Mesendoderm (in vitro differentiated cells): ENCODE measurements at regions not wholly inside any gene's neighbourhood (a gene's known extent, or its start where the extent isn't known, plus 50 kb on each side); places are given as distances from the start of the nearest gene placed in this dataset.

Source experiments
- DNase-seq: peaks from one replicate; pipeline ENCODE4 v3.0.0; 2013
- H2AK5ac ChIP-seq: 2 replicates; pipeline ENCODE4 v1.6.1; 2013; ENCODE audit warnings: low read length, inconsistent platforms
- H2BK120ac ChIP-seq: 2 replicates; pipeline ENCODE4 v1.6.1; 2013; ENCODE audit warnings: low read depth, mild to moderate bottlenecking, low read length, moderate library complexity, mixed read lengths
- H2BK15ac ChIP-seq: replicated peaks from 2 replicates; pipeline ENCODE4 v1.6.1; 2013; ENCODE audit warnings: low read depth, mild to moderate bottlenecking, moderate library complexity
- H2BK5ac ChIP-seq: 2 replicates; pipeline ENCODE4 v1.6.1; 2013; ENCODE audit warnings: low read length, inconsistent platforms
- H3K18ac ChIP-seq: 2 replicates; pipeline ENCODE4 v1.6.1; 2013; ENCODE audit warnings: mild to moderate bottlenecking, low read length, mixed read lengths
- H3K23ac ChIP-seq: one replicate; pipeline ENCODE4 v1.6.1; 2013; ENCODE audit warnings: low read length
- H3K27ac ChIP-seq: 2 replicates; pipeline ENCODE4 v1.5.1; 2013; ENCODE audit warnings: low read depth, mild to moderate bottlenecking, inconsistent platforms, low read length, moderate library complexity
- H3K27me3 ChIP-seq: 2 replicates; pipeline ENCODE4 v1.6.1; 2013; ENCODE audit warnings: low read length, control low read depth, mild to moderate bottlenecking, inconsistent platforms; ENCODE audit not compliant: insufficient read depth, poor library complexity
- H3K36me3 ChIP-seq: 2 replicates; pipeline ENCODE4 v1.6.1; 2013; ENCODE audit warnings: low read length, inconsistent platforms; ENCODE audit not compliant: control insufficient read depth, insufficient read depth
- H3K4ac ChIP-seq: one replicate; pipeline ENCODE4 v1.6.1; 2013; ENCODE audit warnings: low read depth, mild to moderate bottlenecking, low read length, moderate library complexity
- H3K4me1 ChIP-seq: 2 replicates; pipeline ENCODE4 v1.6.1; 2013; ENCODE audit warnings: low read depth, low read length, inconsistent platforms; ENCODE audit not compliant: control insufficient read depth
- H3K4me2 ChIP-seq: 2 replicates; pipeline ENCODE4 v1.6.1; 2013; ENCODE audit warnings: low read length
- H3K4me3 ChIP-seq: 2 replicates; pipeline ENCODE4 v1.5.1; 2013; ENCODE audit warnings: mild to moderate bottlenecking, low read length
- H3K56ac ChIP-seq: one replicate; pipeline ENCODE4 v1.6.1; 2013; ENCODE audit warnings: low read length
- H3K79me1 ChIP-seq: 2 replicates; pipeline ENCODE4 v1.6.1; 2013; ENCODE audit warnings: low read length, inconsistent platforms
- H3K79me2 ChIP-seq: 2 replicates; pipeline ENCODE4 v1.6.1; 2013; ENCODE audit warnings: mild to moderate bottlenecking, low read length; ENCODE audit not compliant: control insufficient read depth, insufficient read depth
- H3K9ac ChIP-seq: 2 replicates; pipeline ENCODE4 v1.6.1; 2013; ENCODE audit warnings: low read length, inconsistent platforms
- H4K5ac ChIP-seq: one replicate; pipeline ENCODE4 v1.6.1; 2013; ENCODE audit warnings: low read length
- H4K8ac ChIP-seq: one replicate; pipeline ENCODE4 v1.6.1; 2013; ENCODE audit warnings: low read depth, mild to moderate bottlenecking, control low read depth, low read length, moderate library complexity
- WGBS: extraction: QIAGEN DNeasy Blood & Tissue Kit; methylation state at CpG from one replicate; pipeline ENCODE4 v1.1.7; 2013; ENCODE audit warnings: low lambda C conversion rate, missing lambda C conversion rate; ENCODE audit not compliant: insufficient coverage; ENCODE audit errors: extremely low coverage; 5-methylcytosine and 5-hydroxymethylcytosine counted together

DNA sequence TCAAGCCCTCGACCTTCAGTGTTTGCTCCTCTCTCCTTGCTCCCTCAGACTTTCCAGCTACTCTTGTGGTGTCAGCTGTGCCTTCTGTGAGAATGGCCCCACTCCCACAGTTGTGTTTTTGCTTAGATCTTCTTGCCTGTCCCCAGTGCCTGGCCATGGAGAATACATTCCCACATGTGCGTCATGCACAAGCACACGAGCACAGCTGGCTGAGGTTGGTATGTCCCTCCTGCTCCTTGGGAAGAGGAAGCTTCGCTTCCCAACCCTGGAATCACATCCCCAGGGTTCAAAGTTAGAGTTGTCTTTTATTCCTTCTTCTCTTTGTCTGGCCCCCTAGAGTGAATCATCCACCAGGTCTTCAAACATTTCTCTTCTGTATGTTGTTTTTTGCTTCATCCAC lies 518.6 kb downstream of the CCDC171 start:
- Histone ChIP-seq H2AK5ac (no peak overlapping the region), H3K18ac (no peak overlapping the region), H3K79me2 (no peaks in the 10 kb centered on the region), H3K27ac (no peak overlapping the region), H2BK5ac (no peak overlapping the region), H4K8ac (no peak overlapping the region), H3K4me2 (no peak overlapping the region), H2BK15ac (no peak overlapping the region), H3K56ac (no peak overlapping the region), H3K4me1 (no peaks in the 10 kb centered on the region), H3K79me1 (no peaks in the 10 kb centered on the region), H3K4ac (no peak overlapping the region), H3K27me3 (no peaks in the 10 kb centered on the region), H3K9ac (no peak overlapping the region), H3K4me3 (no peak overlapping the region), H3K23ac (no peak overlapping the region), H3K36me3 (no peaks in the 10 kb centered on the region), H4K5ac (no peak overlapping the region), H2BK120ac (no peak overlapping the region)
- no peak for DNase-seq
- WGBS = no CpG with 5 or more reads among the region's 4 CpGs

- H4K5ac ChIP-seq = no peak overlapping the region
- H3K18ac ChIP-seq = no peak overlapping the region
- H3K23ac ChIP-seq = no peak overlapping the region
- H3K27ac ChIP-seq = no peak overlapping the region
- no peak overlapping the region for H3K56ac ChIP-seq
- no peak overlapping the region for H4K8ac ChIP-seq
- H3K4me1 ChIP-seq = no peaks in the 10 kb centered on the region
- no peak overlapping the region for H3K4ac ChIP-seq
- no peaks in the 10 kb centered on the region for H3K36me3 ChIP-seq
- no peak overlapping the region for H2AK5ac ChIP-seq
- H3K79me2 ChIP-seq = no peaks in the 10 kb centered on the region
- DNase-seq = no peak
- no peak overlapping the region for H3K9ac ChIP-seq
- no peak overlapping the region for H3K4me3 ChIP-seq
- H2BK5ac ChIP-seq = no peak overlapping the region
- H3K27me3 ChIP-seq = no peaks in the 10 kb centered on the region
- H2BK15ac ChIP-seq = no peak overlapping the region
- no CpG with 5 or more reads among the region's 2 CpGs for WGBS
- H2BK120ac ChIP-seq = no peak overlapping the region
- H3K79me1 ChIP-seq = no peaks in the 10 kb centered on the region
- no peak overlapping the region for H3K4me2 ChIP-seq
Observed at GRCh38 chr9:16074963-16075362, 522.1 kb downstream of the CCDC171 start.

GRCh38 chr9:16075696-16076095 lies 522.9 kb downstream of the CCDC171 start:
- H3K36me3 ChIP-seq = no peaks in the 10 kb centered on the region
- no peak overlapping the region for H3K23ac ChIP-seq
- H3K79me2 ChIP-seq = no peaks in the 10 kb centered on the region
- no peak overlapping the region for H2BK120ac ChIP-seq
- H3K4me3 ChIP-seq = no peak overlapping the region
- no peak overlapping the region for H3K4ac ChIP-seq
- no CpG with 5 or more reads among the region's 1 CpG for WGBS
- DNase-seq = no peak
- no peak overlapping the region for H2BK15ac ChIP-seq
- H2AK5ac ChIP-seq = no peak overlapping the region
- H3K27ac ChIP-seq = no peak overlapping the region
- H3K4me1 ChIP-seq = no peaks in the 10 kb centered on the region
- H4K8ac ChIP-seq = no peak overlapping the region
- H3K27me3 ChIP-seq = no peaks in the 10 kb centered on the region
- no peak overlapping the region for H3K4me2 ChIP-seq
- no peak overlapping the region for H3K56ac ChIP-seq
- H4K5ac ChIP-seq = no peak overlapping the region
- no peak overlapping the region for H2BK5ac ChIP-seq
- no peak overlapping the region for H3K18ac ChIP-seq
- H3K79me1 ChIP-seq = no peaks in the 10 kb centered on the region
- no peak overlapping the region for H3K9ac ChIP-seq

DNA sequence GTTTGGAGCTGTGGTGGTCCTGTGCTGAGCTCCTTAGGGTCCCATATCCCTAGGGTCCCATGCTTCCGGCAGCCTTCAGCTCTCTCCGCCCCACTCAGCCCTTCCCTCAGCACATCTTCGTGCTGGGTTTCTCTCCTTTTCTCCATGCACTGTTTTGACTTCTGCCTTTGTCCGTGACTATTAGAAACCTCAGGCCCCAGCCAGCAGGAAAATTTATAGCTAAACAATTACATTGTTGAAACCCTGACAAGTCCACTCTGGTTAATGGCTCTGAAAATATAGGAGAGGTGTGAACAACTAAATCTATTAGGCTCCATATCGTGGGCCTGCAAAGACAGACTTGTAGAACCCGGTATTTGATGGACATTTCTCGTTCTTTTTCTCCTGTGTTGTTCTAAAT lies 523.7 kb downstream of the CCDC171 start:
- no peak overlapping the region for H3K4ac ChIP-seq
- no peak overlapping the region for H3K23ac ChIP-seq
- WGBS = no CpG with 5 or more reads among the region's 7 CpGs
- no peak overlapping the region for H2AK5ac ChIP-seq
- H3K27ac ChIP-seq = no peak overlapping the region
- H3K36me3 ChIP-seq = no peaks in the 10 kb centered on the region
- no peak overlapping the region for H3K56ac ChIP-seq
- H4K5ac ChIP-seq = no peak overlapping the region
- H3K18ac ChIP-seq = no peak overlapping the region
- H3K27me3 ChIP-seq = no peaks in the 10 kb centered on the region
- H2BK15ac ChIP-seq = no peak overlapping the region
- H2BK5ac ChIP-seq = no peak overlapping the region
- H2BK120ac ChIP-seq = no peak overlapping the region
- no peaks in the 10 kb centered on the region for H3K79me1 ChIP-seq
- no peak overlapping the region for H3K4me3 ChIP-seq
- no peak overlapping the region for H3K4me2 ChIP-seq
- DNase-seq = no peak
- H4K8ac ChIP-seq = no peak overlapping the region
- H3K4me1 ChIP-seq = no peaks in the 10 kb centered on the region
- H3K9ac ChIP-seq = no peak overlapping the region
- no peaks in the 10 kb centered on the region for H3K79me2 ChIP-seq

DNA sequence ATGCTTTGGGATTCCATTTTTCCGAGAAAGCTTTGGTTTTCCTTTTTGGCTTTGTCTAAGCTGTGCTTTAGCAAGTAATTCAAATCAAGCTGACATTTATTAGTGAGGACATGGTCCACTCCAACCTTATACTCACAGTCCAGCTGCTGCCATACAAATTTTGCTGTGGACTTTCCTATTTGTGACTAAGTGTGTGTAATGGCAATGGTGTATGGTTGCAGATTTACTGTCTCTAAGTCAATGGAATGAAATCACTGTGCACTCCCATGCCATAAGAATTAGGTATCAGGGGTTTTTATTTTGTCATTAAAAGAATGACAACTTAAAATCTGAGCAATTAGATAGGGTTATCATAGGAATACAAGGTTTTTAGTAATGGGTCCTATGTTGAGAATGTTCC lies 530.0 kb downstream of the CCDC171 start:
- no CpG with 5 or more reads among the region's 1 CpG for WGBS
- H3K4me1 ChIP-seq = no peaks in the 10 kb centered on the region
- no peak overlapping the region for H4K5ac ChIP-seq
- H3K18ac ChIP-seq = no peak overlapping the region
- H3K4me3 ChIP-seq = no peak overlapping the region
- H3K27me3 ChIP-seq = no peaks in the 10 kb centered on the region
- no peaks in the 10 kb centered on the region for H3K36me3 ChIP-seq
- H3K4ac ChIP-seq = no peak overlapping the region
- no peak overlapping the region for H3K27ac ChIP-seq
- no peak overlapping the region for H2AK5ac ChIP-seq
- no peak overlapping the region for H4K8ac ChIP-seq
- no peaks in the 10 kb centered on the region for H3K79me1 ChIP-seq
- no peak overlapping the region for H2BK5ac ChIP-seq
- no peak overlapping the region for H2BK15ac ChIP-seq
- no peak overlapping the region for H3K9ac ChIP-seq
- H3K56ac ChIP-seq = no peak overlapping the region
- H2BK120ac ChIP-seq = no peak overlapping the region
- no peak for DNase-seq
- no peak overlapping the region for H3K23ac ChIP-seq
- H3K4me2 ChIP-seq = no peak overlapping the region
- H3K79me2 ChIP-seq = no peaks in the 10 kb centered on the region

- no peaks in the 10 kb centered on the region for H3K27me3 ChIP-seq
- no peak overlapping the region for H4K5ac ChIP-seq
- H3K56ac ChIP-seq = no peak overlapping the region
- H3K79me2 ChIP-seq = no peaks in the 10 kb centered on the region
- no peak overlapping the region for H3K4me2 ChIP-seq
- DNase-seq = no peak
- no peak overlapping the region for H4K8ac ChIP-seq
- no peak overlapping the region for H3K18ac ChIP-seq
- H3K27ac ChIP-seq = no peak overlapping the region
- H2BK120ac ChIP-seq = no peak overlapping the region
- no peaks in the 10 kb centered on the region for H3K4me1 ChIP-seq
- no peaks in the 10 kb centered on the region for H3K36me3 ChIP-seq
- no peak overlapping the region for H3K4me3 ChIP-seq
- no peak overlapping the region for H3K23ac ChIP-seq
- H2AK5ac ChIP-seq = no peak overlapping the region
- H3K9ac ChIP-seq = no peak overlapping the region
- no peaks in the 10 kb centered on the region for H3K79me1 ChIP-seq
- H2BK5ac ChIP-seq = no peak overlapping the region
- H2BK15ac ChIP-seq = no peak overlapping the region
- WGBS = no CpG with 5 or more reads among the region's 5 CpGs
- no peak overlapping the region for H3K4ac ChIP-seq
Observed at GRCh38 chr9:16085167-16085726, 532.4 kb downstream of the CCDC171 start.
